Kidney tubule cell (primary cell): ENCODE measurements at regions not wholly inside any gene's neighbourhood (a gene's known extent, or its start where the extent isn't known, plus 50 kb on each side); places are given as distances from the start of the nearest gene placed in this dataset.

Source experiments
- DNase-seq: peaks from one replicate; pipeline ENCODE4 v3.0.0-alpha.2; 2018; ENCODE audit warnings: low spot score

DNA sequence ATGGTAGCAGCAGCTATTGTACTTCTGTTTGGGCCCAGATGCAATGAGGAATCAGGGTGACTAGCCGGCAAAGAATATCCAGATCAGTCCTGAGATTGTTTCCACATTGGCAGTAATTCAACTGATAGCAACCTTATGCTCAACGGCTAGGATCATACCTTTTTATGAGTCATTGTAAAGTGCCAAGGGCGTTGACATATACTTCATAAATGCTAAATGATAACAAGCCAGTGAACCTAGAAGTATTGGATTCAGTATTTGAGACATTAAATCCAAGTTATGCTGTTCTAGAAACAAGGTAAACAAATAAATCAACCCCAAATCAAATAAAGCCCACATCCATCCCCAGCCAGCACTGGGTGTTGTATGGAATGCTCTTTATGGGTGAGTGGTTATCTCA is 207.1 kb upstream of the ZFHX3 start:
- DNase-seq = peak; percentile 23

DNA sequence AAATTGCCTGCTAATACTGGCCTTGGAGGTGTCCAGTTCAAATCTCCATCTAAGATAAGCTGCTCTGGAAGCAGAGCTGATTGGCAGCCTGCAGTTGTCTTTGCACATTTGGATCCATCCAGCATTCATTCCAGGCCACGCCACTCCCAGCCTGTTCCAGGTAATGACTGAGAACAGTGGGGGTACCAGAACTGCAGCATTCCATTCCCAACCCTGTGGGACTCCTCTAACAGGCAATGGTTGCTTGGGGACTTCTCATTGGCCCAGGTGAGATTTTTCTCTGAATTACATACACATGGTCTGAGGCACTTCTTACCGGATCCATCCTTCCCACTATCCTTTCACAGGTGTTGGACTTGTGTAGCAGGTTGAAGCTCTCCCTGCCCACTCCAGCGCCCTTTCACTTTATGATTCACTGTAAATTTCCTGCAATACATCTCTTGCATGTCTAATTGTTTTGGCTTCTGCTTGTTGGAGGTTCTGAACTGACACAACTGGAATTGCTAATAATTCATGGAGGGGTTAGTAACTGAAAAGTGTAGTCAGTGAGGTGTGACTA is 206.1 kb upstream of the ZFHX3 start:
- peak; percentile 43 for DNase-seq

GRCh38 chr16:73252446-73252845 is 204.5 kb upstream of the ZFHX3 start:
- DNase-seq = no peak

DNA sequence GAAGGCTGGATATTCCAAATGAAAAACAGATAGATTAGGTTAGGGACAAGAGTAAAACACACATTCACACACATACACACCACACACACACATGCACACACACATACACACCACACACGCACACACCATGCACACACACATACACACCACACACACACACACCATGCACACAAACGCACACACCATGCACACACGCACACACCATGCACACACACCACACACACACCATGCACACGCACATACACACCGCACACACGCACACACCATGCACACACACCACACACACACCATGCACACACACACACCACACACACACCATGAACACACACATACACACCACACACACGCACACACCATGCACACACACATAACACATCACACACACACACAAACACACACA is 203.7 kb upstream of the ZFHX3 start:
- no peak for DNase-seq

DNA sequence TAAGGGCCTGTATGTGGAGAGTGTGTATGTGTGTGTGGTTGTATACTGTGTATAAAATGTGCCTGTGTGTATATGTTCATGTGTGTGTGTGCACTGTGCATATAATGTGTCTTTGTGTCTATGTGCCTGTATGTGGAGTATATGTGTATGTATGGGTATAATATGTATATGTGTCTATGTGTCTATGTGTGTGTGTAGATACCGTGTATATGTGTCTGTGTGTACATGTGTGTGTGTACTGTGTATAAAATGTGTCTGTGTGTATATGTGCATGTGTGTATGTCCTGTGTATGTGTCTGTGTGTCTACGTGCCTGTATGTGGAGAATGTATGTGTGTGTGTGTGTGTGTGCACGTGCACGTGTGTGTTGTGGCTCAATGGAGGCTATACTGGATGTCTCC is 200.4 kb upstream of the ZFHX3 start:
- DNase-seq = no peak

DNA sequence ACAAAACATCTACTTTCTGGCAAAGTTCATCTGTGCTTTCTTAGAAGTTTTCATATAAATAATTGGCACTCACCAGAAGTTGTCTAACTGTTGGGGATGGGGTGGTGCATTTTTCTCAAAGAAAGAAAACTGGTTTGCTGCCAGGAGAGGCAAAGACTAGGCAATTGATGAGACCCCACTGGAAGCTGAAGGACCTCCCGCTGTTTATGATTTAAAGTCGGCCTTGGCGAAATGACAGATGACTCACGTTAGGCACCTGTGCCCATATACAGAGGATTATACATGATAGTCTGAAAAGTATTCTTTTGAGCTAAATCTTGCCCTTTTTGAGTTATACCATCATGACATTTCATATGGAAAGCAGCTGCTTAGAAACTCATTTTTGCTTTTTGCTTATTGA is 193.0 kb upstream of the ZFHX3 start:
- no peak for DNase-seq

DNA sequence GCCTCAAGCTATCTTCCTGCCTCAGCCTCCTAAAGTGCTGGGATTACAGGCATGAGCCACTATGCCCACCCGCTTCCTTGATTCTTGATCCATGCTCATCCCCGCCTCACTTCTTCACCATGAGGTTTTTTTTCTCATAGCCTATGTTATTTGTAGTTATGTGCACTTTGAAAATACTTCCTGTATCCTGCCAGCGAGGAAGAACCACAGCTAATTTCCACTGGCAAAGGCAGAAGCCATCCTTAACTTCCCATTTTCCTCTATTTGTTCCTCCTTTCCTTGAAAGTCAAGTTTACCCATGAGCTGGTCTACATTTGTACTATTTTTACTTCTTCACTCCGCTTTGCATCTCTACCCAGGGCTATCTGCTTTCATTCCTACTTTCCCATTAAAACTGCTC is 189.7 kb upstream of the ZFHX3 start:
- no peak for DNase-seq

GRCh38 chr16:73234496-73234895 is 186.6 kb upstream of the ZFHX3 start:
- DNase-seq = no peak

DNA sequence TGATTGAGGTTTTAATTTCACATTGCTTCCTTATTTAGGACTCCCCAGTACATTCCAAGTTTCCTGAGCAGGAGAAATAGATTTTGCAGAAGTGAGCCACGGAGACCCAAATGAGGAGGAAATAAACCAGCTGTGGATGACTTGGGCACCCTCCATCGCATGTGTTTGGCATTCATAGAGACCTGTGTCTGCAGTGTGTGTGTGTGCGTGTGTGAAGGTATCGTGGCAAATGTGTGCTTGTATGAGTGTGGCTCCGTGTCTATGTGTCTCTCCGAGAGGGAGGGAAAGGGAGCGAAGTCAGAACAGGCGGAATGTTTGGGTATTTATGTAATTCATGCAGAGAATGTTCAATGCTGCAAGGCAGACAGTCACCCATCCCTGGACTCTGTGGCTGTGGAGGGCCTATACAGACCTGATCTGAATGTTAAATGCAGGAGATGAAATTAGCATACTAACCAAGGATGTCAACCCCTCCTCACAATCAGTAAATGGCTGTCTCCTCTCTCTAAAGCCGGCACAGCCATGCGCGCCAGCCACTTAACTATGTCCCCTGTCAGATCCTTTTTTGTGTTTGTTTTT is 186.0 kb upstream of the ZFHX3 start:
- DNase-seq = no peak

- DNase-seq = no peak
Measured at GRCh38 chr16:73233329-73233765, 185.4 kb upstream of the ZFHX3 start.

DNA sequence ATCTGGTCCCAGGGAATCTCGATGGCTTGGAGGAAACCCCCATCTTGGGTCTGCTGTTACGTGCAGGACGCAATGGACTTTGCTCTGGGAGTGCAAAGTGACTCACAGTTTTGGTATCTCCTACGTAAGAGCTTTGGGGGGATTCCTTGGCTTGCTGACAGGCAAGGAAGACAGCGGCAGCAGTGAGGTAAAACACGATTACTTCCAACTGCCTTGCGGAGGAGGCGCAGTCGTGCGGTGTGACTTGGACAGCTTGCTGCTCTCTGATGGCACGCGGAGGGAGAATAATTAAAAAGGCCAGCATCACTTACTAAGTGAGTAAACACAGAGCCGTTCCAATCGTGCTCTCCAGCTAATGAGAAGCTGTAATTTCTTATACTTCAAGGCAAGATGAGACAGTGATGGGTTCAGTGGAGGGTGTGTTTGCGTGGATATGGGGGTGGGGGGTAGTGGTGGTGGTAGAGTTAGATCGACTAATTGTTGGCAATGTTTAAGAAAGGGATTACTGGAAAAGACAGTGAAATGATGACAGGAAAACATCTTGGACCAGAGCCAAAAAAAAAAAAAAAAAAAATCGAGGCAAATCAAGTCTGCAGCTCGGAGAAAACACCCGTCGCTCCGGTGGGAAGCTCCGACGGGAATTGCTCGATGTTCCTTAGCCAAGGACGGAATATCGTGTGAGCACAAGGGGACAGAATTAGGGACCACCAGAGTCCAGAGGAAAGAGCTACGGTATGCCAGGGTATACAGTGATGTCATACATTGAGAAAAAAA is 184.8 kb upstream of the ZFHX3 start:
- peak; percentile 91 for DNase-seq

GRCh38 chr16:73231944-73232554 is 184.1 kb upstream of the ZFHX3 start:
- DNase-seq = no peak

GRCh38 chr16:73231379-73231778 is 183.5 kb upstream of the ZFHX3 start:
- no peak for DNase-seq

GRCh38 chr16:73230651-73231050 is 182.7 kb upstream of the ZFHX3 start:
- DNase-seq = no peak

- peak; percentile 11 for DNase-seq
Measured at GRCh38 chr16:73228649-73229048, 180.7 kb upstream of the ZFHX3 start.

DNA sequence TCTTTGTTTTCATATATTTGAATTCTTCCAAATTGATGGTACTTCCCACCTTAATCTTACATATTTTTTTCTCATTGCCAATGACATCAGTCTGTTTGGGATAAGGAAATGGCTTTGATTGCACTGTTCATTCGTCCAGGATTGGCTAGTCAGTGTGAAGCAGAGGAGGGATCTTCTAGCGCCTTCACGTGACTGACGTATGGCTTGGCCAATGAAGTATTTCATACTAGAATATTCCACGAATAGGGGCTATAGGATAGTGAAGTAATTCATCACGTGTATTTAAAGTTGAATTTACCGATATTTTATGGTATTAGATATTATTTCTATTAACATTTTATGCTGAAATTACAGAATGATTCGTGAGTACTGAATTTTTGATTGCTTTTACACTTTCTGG is 178.7 kb upstream of the ZFHX3 start:
- no peak for DNase-seq

- no peak for DNase-seq
Measured at GRCh38 chr16:73225983-73226382, 178.1 kb upstream of the ZFHX3 start.

GRCh38 chr16:73220836-73221235 is 172.9 kb upstream of the ZFHX3 start:
- DNase-seq = no peak

GRCh38 chr16:73219176-73219575 is 171.2 kb upstream of the ZFHX3 start:
- peak; percentile 15 for DNase-seq

GRCh38 chr16:73217654-73218053 is 169.7 kb upstream of the ZFHX3 start:
- no peak for DNase-seq

- DNase-seq = no peak
Measured at GRCh38 chr16:73216932-73217331, 169.0 kb upstream of the ZFHX3 start.

DNA sequence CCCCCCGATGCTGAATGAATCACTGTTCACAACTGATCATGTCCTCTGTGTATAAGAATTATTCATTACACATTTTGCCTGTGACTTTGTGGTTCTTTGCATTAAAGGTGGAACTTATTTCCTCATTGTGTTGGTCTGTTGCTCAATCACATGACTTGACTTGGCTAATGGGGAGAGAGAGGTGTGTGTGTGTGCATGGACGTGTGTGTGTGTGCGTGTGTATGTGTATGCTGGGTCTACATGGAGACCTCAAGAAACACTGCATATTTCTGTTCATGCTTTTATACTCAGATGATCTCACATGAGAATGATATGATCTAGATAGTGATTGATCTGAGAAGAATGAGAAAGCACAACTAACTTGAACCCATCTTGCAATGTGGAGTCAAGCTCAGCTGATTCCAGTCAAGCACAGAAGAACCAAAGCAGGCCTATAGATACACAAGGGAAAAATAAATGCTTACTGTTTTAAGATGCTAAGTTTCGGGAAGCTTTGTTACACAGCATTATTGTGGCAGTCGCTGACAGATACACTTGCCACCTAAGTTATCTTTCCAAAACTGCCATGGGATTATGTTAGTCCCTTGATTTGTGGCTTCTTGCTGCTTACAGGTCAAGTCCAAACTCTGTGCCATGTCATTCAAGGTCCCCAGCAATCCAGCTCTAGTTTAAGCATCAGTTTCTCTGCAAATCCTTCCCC is 167.9 kb upstream of the ZFHX3 start:
- DNase-seq = no peak
